ENCODE measurements at regions not wholly inside any gene's neighbourhood (a gene's known extent, or its start where the extent isn't known, plus 50 kb on each side); places are given as distances from the start of the nearest gene placed in this dataset.

- Mint-ChIP-seq H3K4me3 (no peak overlapping the region), H3K27ac (no peak overlapping the region), H3K27me3 (no peaks in the 10 kb centered on the region), H3K4me1 (no peaks in the 10 kb centered on the region), H3K9me3 (peaks cover 0 to 5% of the 10 kb centered on the region in 2 donors)
- DNase-seq (no peak), ATAC-seq (no peak)
Observed at GRCh38 chr5:106962464-106963230, 708.1 kb downstream of the EFNA5 start.

DNA sequence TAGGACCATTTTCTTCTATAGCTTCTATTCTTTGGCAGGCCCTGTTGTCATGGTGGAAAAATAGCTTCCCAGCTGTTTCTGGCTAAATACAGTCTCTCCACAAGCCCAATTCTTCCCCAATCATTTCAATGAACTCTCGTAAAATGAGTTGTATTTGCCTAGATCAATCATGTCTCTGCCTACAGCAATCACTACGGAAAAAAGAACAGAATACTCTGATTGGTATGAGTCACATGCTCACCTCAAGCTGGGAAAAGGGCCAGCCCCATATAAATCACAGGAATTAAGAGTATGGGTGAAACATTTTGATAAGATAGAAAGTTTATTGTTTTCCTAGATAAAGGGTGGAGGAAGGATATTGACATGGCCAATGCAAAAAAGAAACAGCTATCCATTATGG lies 711.4 kb downstream of the EFNA5 start:
- Mint-ChIP-seq H3K9me3 (peaks cover 4 to 5% of the 10 kb centered on the region in 2 donors), H3K27ac (no peak overlapping the region), H3K4me1 (no peaks in the 10 kb centered on the region), H3K27me3 (no peaks in the 10 kb centered on the region), H3K4me3 (no peak overlapping the region)
- no peak for DNase-seq
- no peak for ATAC-seq

DNA sequence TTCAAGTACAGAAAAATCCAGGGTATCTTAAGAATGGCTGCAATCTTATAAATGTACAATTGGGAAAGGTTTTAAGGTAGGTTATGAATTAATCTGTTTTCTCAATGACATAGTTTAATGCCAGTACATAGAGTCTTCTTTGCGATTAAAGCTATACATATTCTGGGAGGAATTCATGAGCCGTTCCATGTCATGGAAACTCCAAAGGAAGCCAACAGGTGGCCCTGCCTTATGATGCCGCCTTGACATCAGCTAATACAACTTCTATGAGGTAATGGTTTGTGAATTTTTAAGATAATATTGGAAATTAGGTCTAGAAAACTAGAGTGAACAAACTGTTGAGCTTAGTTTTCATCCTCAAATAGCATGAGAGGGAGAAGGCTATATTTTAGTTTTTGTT lies 713.4 kb downstream of the EFNA5 start:
- Mint-ChIP-seq H3K27me3 (no peaks in the 10 kb centered on the region), H3K4me3 (no peak overlapping the region), H3K4me1 (no peaks in the 10 kb centered on the region), H3K9me3 (peaks cover 4 to 5% of the 10 kb centered on the region in 2 donors), H3K27ac (no peak overlapping the region)
- DNase-seq (no peak), ATAC-seq (no peak)

DNA sequence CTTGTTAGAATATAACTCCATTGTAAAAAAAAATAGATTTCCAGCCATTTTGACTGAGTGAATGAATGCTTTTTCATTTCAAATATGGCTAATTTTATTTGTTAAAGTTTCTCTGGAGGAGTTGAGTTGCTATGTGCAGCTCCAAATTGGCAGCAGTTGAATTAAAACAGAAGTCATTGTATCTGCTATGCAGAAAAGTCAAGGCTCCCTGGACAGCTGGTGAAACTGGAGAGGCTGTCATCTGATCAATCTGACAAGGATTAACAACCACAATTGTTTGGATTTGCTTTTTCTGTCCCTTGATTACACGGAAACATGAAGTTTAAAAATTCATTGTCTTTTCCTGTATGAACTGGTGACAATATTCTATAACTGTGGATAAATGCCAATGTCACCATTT lies 713.9 kb downstream of the EFNA5 start:
- no peaks in the 10 kb centered on the region for H3K4me1 Mint-ChIP-seq
- H3K27me3 Mint-ChIP-seq, result no peaks in the 10 kb centered on the region
- no peak for DNase-seq
- H3K4me3 Mint-ChIP-seq, result no peak overlapping the region
- H3K9me3 Mint-ChIP-seq, result peaks cover 4 to 7% of the 10 kb centered on the region in 2 donors
- H3K27ac Mint-ChIP-seq, result no peak overlapping the region
- no peak for ATAC-seq

DNA sequence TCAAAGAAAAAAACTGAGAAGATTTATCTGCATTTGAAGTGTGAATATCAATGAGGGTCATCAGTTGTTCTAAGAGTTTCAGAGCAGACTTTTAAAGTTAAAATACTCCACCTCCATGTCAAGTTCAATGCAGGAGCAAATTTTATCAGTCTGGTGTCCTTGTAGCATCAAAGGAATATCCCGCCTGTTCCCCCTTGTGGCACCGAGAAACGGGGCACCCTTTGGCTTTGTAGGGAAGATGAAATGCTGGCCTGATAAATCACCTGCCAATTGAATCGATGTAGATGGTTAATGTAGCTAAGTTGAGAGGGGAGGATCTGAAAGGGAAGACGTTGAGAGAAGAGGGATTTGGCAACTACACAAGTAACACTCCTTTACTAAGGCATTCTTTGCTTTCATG lies 714.5 kb downstream of the EFNA5 start:
- Mint-ChIP-seq H3K9me3 (peaks cover 4 to 10% of the 10 kb centered on the region in 2 donors), H3K27me3 (no peaks in the 10 kb centered on the region), H3K4me3 (no peak overlapping the region), H3K27ac (no peak overlapping the region), H3K4me1 (no peaks in the 10 kb centered on the region)
- DNase-seq, result no peak
- ATAC-seq, result no peak

GRCh38 chr5:106940986-106941385 lies 729.8 kb downstream of the EFNA5 start:
- H3K4me3 Mint-ChIP-seq, result no peak overlapping the region
- no peak for DNase-seq

DNA sequence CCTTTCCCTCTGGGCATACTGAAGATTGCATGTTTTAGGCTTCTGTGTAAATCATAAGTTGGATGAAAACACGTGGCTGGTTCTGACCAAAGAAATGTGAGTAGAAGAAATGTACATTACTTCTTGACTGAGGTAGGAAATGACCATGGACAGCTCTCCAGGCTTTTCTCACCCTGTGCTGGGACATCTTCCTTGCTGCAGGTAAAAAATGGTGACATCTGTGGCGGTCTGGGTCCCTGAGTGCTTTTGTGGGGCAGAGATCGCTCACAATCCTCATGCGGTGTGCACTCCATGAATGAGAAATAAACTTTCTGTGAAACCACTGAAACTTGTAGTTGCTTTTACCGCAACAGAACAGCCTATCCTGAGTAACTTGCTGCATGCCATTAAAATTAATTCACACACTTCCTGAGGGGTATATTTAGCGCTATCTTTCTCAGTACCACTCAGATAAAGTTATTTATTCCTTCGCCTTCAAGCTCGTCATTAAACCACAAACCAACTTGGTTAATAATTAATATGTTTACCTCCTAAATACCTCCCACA lies 730.4 kb downstream of the EFNA5 start:
- Mint-ChIP-seq H3K4me3 (no peak overlapping the region), H3K27ac (no peak overlapping the region), H3K9me3 (peaks cover 4 to 17% of the 10 kb centered on the region in 2 donors), H3K27me3 (no peaks in the 10 kb centered on the region), H3K4me1 (no peaks in the 10 kb centered on the region)
- no peak for ATAC-seq
- no peak for DNase-seq

More at GRCh38 chr5:106940986-106941385, 729.8 kb downstream of the EFNA5 start:
- ATAC-seq, result no peak
- H3K4me1 Mint-ChIP-seq, result no peaks in the 10 kb centered on the region
- H3K9me3 Mint-ChIP-seq, result peaks cover 4 to 17% of the 10 kb centered on the region in 2 donors
- no peak overlapping the region for H3K27ac Mint-ChIP-seq
- no peaks in the 10 kb centered on the region for H3K27me3 Mint-ChIP-seq

DNA sequence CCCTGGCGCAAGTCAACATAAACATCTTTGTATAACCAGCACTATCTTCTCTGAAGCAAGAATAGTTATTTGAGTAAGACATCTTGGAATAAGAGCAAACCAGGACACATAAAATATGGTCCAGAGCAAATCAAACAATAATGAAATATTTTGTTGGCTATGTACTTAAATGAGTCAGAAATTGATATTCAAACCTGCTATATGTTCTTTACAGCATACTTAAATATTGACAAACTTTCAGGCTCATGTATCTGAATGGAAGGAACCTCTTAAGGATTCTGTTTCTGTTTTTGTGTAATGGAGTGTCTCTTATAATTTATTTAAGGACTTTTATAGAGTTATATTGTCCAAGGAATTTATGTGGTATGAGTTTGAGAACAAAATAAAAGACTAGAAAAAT lies 747.3 kb downstream of the EFNA5 start:
- no peak for DNase-seq
- no peak overlapping the region for H3K4me3 Mint-ChIP-seq
- peaks cover 0 to 14% of the 10 kb centered on the region in 2 donors for H3K9me3 Mint-ChIP-seq
- H3K27me3 Mint-ChIP-seq, result no peaks in the 10 kb centered on the region
- H3K27ac Mint-ChIP-seq, result no peak overlapping the region
- no peak for ATAC-seq
- H3K4me1 Mint-ChIP-seq, result no peaks in the 10 kb centered on the region

DNA sequence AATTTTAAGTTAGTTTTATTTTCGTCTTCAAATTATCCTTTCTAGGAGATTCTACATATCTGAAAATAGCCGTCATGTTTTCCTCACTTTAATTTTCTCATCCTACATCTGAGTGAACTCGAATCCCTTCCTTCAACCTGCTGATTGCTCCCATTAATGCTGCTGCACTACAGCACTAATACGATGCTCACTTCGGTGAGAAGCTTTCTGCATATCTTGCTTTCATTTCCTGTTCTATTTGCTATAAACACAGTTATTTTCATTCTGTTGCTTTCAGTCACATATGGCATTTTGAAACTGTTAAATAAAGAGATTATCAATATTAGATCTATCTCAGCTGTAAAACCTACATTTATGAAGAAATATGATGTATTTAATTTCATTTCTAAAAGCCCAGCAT lies 749.2 kb downstream of the EFNA5 start:
- H3K4me1 Mint-ChIP-seq, result no peaks in the 10 kb centered on the region
- no peaks in the 10 kb centered on the region for H3K27me3 Mint-ChIP-seq
- DNase-seq, result no peak
- H3K9me3 Mint-ChIP-seq, result peaks cover 0 to 3% of the 10 kb centered on the region in 2 donors
- H3K4me3 Mint-ChIP-seq, result no peak overlapping the region
- ATAC-seq, result no peak
- H3K27ac Mint-ChIP-seq, result no peak overlapping the region

GRCh38 chr5:106910486-106910885 lies 760.3 kb downstream of the EFNA5 start:
- no peak for ATAC-seq
- H3K27me3 Mint-ChIP-seq, result no peaks in the 10 kb centered on the region
- no peak for DNase-seq

DNA sequence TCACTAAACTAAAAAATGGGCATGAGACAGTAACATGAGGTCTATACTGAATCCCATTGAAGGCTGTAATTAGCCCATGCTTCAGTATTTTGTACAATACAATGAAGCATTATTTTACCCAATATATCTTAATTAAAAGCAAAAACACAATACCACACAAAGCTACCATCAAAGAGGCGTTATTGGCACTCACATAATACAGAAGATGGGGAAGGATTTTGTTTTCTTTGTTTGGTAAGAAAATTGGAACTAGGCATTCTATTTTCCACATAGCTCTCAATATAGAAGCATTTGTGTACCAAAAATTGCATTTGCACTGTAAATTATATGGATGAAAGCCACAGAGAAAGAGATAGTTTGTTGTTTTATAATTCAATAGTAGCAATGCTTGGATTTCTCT lies 761.0 kb downstream of the EFNA5 start:
- Mint-ChIP-seq H3K9me3 (no peaks in the 10 kb centered on the region), H3K27me3 (no peaks in the 10 kb centered on the region), H3K4me1 (no peaks in the 10 kb centered on the region), H3K4me3 (no peak overlapping the region), H3K27ac (no peak overlapping the region)
- ATAC-seq, result no peak
- DNase-seq, result no peak

More at GRCh38 chr5:106910486-106910885, 760.3 kb downstream of the EFNA5 start:
- no peaks in the 10 kb centered on the region for H3K4me1 Mint-ChIP-seq
- H3K4me3 Mint-ChIP-seq, result no peak overlapping the region
- no peak overlapping the region for H3K27ac Mint-ChIP-seq
- peaks cover 0 to 6% of the 10 kb centered on the region in 2 donors for H3K9me3 Mint-ChIP-seq

DNA sequence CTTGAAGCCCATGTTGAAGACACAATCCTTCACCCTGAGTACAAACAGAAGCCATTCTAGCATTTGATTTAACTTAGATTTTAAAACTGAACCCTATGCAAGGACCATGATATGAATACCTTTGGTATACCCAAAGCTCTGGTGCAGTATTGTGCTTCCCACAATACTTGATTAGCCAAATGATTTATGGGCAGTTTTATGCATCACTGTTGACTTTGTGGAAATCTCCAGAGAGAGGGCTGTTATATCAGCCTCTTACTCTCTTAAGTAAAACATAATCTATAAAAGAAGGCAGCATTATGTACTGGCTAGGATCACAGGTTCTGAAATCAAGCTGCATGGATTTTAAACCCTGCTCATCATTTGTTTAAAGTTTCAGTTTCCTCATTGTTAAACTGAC lies 762.8 kb downstream of the EFNA5 start:
- H3K27ac Mint-ChIP-seq, result no peak overlapping the region
- H3K4me3 Mint-ChIP-seq, result no peak overlapping the region
- ATAC-seq, result no peak
- DNase-seq, result no peak
- no peaks in the 10 kb centered on the region for H3K4me1 Mint-ChIP-seq
- no peaks in the 10 kb centered on the region for H3K27me3 Mint-ChIP-seq
- no peaks in the 10 kb centered on the region for H3K9me3 Mint-ChIP-seq

DNA sequence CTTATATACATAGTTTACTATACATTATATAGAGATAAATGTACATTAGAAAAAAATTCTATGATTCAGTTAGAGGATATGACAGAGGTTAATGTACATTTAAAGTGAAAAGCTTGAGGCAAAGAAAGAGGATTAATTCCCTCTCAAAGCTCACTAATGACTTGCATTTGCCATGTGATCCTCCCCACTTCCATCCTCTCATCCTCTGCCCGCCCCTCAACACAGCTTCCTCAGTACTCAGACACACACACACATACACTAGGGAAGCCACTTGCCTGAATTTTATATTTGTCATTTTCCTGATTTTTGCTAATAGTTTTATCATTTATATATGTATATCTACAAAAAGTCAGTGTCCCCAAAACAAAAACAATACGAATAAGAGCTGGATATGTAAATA lies 764.5 kb downstream of the EFNA5 start:
- no peaks in the 10 kb centered on the region for H3K4me1 Mint-ChIP-seq
- ATAC-seq, result no peak
- no peak for DNase-seq
- H3K9me3 Mint-ChIP-seq, result no peaks in the 10 kb centered on the region
- no peaks in the 10 kb centered on the region for H3K27me3 Mint-ChIP-seq
- H3K4me3 Mint-ChIP-seq, result no peak overlapping the region
- no peak overlapping the region for H3K27ac Mint-ChIP-seq

GRCh38 chr5:106894964-106895363 lies 775.8 kb downstream of the EFNA5 start:
- peaks cover 0 to 9% of the 10 kb centered on the region in 2 donors for H3K9me3 Mint-ChIP-seq
- no peak for ATAC-seq

GRCh38 chr5:106882035-106882434 lies 788.7 kb downstream of the EFNA5 start:
- no peak for ATAC-seq
- Mint-ChIP-seq H3K27me3 (no peaks in the 10 kb centered on the region), H3K27ac (no peak overlapping the region), H3K4me1 (no peaks in the 10 kb centered on the region), H3K9me3 (peaks cover 7 to 8% of the 10 kb centered on the region in 2 donors), H3K4me3 (no peak overlapping the region)
- DNase-seq, result no peak

More at GRCh38 chr5:106894964-106895363, 775.8 kb downstream of the EFNA5 start:
- H3K4me3 Mint-ChIP-seq, result no peak overlapping the region
- no peaks in the 10 kb centered on the region for H3K27me3 Mint-ChIP-seq
- no peak overlapping the region for H3K27ac Mint-ChIP-seq
- no peaks in the 10 kb centered on the region for H3K4me1 Mint-ChIP-seq
- no peak for DNase-seq

GRCh38 chr5:106880656-106881055 lies 790.1 kb downstream of the EFNA5 start:
- ATAC-seq (no peak), DNase-seq (no peak)
- Mint-ChIP-seq H3K27ac (no peak overlapping the region), H3K27me3 (no peaks in the 10 kb centered on the region), H3K9me3 (peaks cover 8 to 14% of the 10 kb centered on the region in 2 donors), H3K4me3 (no peak overlapping the region), H3K4me1 (no peaks in the 10 kb centered on the region)

Measured in stimulated activated naive CD8-positive, alpha-beta T cell treated with anti-CD3 and anti-CD28 coated beads, Interleukin-15, amount 100 ng/mL, for 72 hours (primary cell).